DMS79 treated with DMSO at 0.1 percent for 48 hours (cell line): ENCODE measurements at regions not wholly inside any gene's neighbourhood (a gene's known extent, or its start where the extent isn't known, plus 50 kb on each side); places are given as distances from the start of the nearest gene placed in this dataset.

Experiments used
- DNase-seq: peaks from one replicate; lab custom pipeline; 2025; lab: John Stamatoyannopoulos, UW

GRCh38 chr15:29425864-29426263 is 156.2 kb upstream of the NSMCE3 start:
- DNase-seq: no peak

- DNase-seq: no peak
These were observed 154.5 kb upstream of the NSMCE3 start for GRCh38 chr15:29424118-29424517.

- DNase-seq: no peak
These were observed 153.0 kb upstream of the NSMCE3 start for GRCh38 chr15:29422606-29423005.

- no peak for DNase-seq
These were observed 150.6 kb upstream of the NSMCE3 start for GRCh38 chr15:29420188-29420587.

GRCh38 chr15:29418931-29419330 is 149.3 kb upstream of the NSMCE3 start:
- DNase-seq: no peak

GRCh38 chr15:29418178-29418577 is 148.6 kb upstream of the NSMCE3 start:
- DNase-seq: no peak

GRCh38 chr15:29411299-29411698 is 141.7 kb upstream of the NSMCE3 start:
- no peak for DNase-seq

- no peak for DNase-seq
These were observed 140.7 kb upstream of the NSMCE3 start for GRCh38 chr15:29410338-29410737.

GRCh38 chr15:29409890-29410289 is 140.3 kb upstream of the NSMCE3 start:
- no peak for DNase-seq

- DNase-seq: no peak
These were observed 135.9 kb upstream of the NSMCE3 start for GRCh38 chr15:29405564-29405963.

GRCh38 chr15:29403772-29404171 is 134.2 kb upstream of the NSMCE3 start:
- DNase-seq: no peak

- DNase-seq: peak; percentile 20
These were observed 132.0 kb upstream of the NSMCE3 start for GRCh38 chr15:29401644-29402043.

GRCh38 chr15:29400701-29401100 is 131.1 kb upstream of the NSMCE3 start:
- DNase-seq: no peak

GRCh38 chr15:29398907-29399306 is 129.3 kb upstream of the NSMCE3 start:
- no peak for DNase-seq

- no peak for DNase-seq
These were observed 126.7 kb upstream of the NSMCE3 start for GRCh38 chr15:29396176-29396811.

GRCh38 chr15:29393443-29393842 is 123.8 kb upstream of the NSMCE3 start:
- no peak for DNase-seq

- DNase-seq: no peak
These were observed 122.7 kb upstream of the NSMCE3 start for GRCh38 chr15:29392358-29392757.

GRCh38 chr15:29390051-29390450 is 120.4 kb upstream of the NSMCE3 start:
- no peak for DNase-seq

GRCh38 chr15:29386523-29386922 is 116.9 kb upstream of the NSMCE3 start:
- DNase-seq: no peak

GRCh38 chr15:29383367-29383766 is 113.7 kb upstream of the NSMCE3 start:
- DNase-seq: no peak

- DNase-seq: peak; percentile 40
These were observed 113.2 kb upstream of the NSMCE3 start for GRCh38 chr15:29382862-29383261.

GRCh38 chr15:29380466-29380865 is 110.8 kb upstream of the NSMCE3 start:
- DNase-seq: no peak

GRCh38 chr15:29379647-29380046 is 110.0 kb upstream of the NSMCE3 start:
- no peak for DNase-seq

GRCh38 chr15:29377161-29377560 is 107.5 kb upstream of the NSMCE3 start:
- peak; percentile 18 for DNase-seq

GRCh38 chr15:29376590-29376989 is 107.0 kb upstream of the NSMCE3 start:
- DNase-seq: no peak
